ENCODE measurements at regions not wholly inside any gene's neighbourhood (a gene's known extent, or its start where the extent isn't known, plus 50 kb on each side); places are given as distances from the start of the nearest gene placed in this dataset.

GRCh38 chr5:99320436-99320835 is 391.6 kb upstream of the CHD1 start:
- Mint-ChIP-seq H3K27me3 (no peaks in the 10 kb centered on the region), H3K4me3 (no peak overlapping the region), H3K9me3 (no peaks in the 10 kb centered on the region), H3K36me3 (no peaks in the 10 kb centered on the region), H3K4me1 (ENCODE audit: unreplicated experiment) (no peaks in the 10 kb centered on the region), H3K27ac (no peak overlapping the region)
- no peak for DNase-seq (ENCODE audit: extremely low spot score, unreplicated experiment)
- TF ChIP-seq, protein P1, sequence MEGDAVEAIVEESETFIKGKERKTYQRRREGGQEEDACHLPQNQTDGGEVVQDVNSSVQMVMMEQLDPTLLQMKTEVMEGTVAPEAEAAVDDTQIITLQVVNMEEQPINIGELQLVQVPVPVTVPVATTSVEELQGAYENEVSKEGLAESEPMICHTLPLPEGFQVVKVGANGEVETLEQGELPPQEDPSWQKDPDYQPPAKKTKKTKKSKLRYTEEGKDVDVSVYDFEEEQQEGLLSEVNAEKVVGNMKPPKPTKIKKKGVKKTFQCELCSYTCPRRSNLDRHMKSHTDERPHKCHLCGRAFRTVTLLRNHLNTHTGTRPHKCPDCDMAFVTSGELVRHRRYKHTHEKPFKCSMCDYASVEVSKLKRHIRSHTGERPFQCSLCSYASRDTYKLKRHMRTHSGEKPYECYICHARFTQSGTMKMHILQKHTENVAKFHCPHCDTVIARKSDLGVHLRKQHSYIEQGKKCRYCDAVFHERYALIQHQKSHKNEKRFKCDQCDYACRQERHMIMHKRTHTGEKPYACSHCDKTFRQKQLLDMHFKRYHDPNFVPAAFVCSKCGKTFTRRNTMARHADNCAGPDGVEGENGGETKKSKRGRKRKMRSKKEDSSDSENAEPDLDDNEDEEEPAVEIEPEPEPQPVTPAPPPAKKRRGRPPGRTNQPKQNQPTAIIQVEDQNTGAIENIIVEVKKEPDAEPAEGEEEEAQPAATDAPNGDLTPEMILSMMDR (conservative IDR thresholded peaks at IDR 0.05) = no peak

GRCh38 chr5:99317136-99317535 is 388.3 kb upstream of the CHD1 start:
- no peak for DNase-seq (ENCODE audit: extremely low spot score, unreplicated experiment)
- no peaks in the 10 kb centered on the region for H3K9me3 Mint-ChIP-seq
- H3K27ac Mint-ChIP-seq = no peak overlapping the region
- no peaks in the 10 kb centered on the region for H3K27me3 Mint-ChIP-seq
- TF ChIP-seq, protein P1 (conservative IDR thresholded peaks at IDR 0.05) = no peak
- H3K4me1 Mint-ChIP-seq (ENCODE audit: unreplicated experiment) = no peaks in the 10 kb centered on the region
- no peaks in the 10 kb centered on the region for H3K36me3 Mint-ChIP-seq
- no peak overlapping the region for H3K4me3 Mint-ChIP-seq

- Mint-ChIP-seq H3K27ac (no peak overlapping the region), H3K36me3 (no peaks in the 10 kb centered on the region), H3K9me3 (no peaks in the 10 kb centered on the region), H3K27me3 (no peaks in the 10 kb centered on the region), H3K4me3 (no peak overlapping the region), H3K4me1 (ENCODE audit: unreplicated experiment) (no peaks in the 10 kb centered on the region)
- DNase-seq (ENCODE audit: extremely low spot score, unreplicated experiment) = no peak
- TF ChIP-seq, protein P1 (conservative IDR thresholded peaks at IDR 0.05) = no peak
These were observed 387.7 kb upstream of the CHD1 start for GRCh38 chr5:99316484-99316883.

- Mint-ChIP-seq H3K4me1 (ENCODE audit: unreplicated experiment) (no peaks in the 10 kb centered on the region), H3K4me3 (no peak overlapping the region), H3K27me3 (no peaks in the 10 kb centered on the region), H3K27ac (no peak overlapping the region), H3K9me3 (no peaks in the 10 kb centered on the region), H3K36me3 (no peaks in the 10 kb centered on the region)
- TF ChIP-seq, protein P1 (conservative IDR thresholded peaks at IDR 0.05) = no peak
- no peak for DNase-seq (ENCODE audit: extremely low spot score, unreplicated experiment)
These were observed 386.8 kb upstream of the CHD1 start for GRCh38 chr5:99315413-99316183.

- DNase-seq (ENCODE audit: extremely low spot score, unreplicated experiment) = no peak
- Mint-ChIP-seq H3K36me3 (no peaks in the 10 kb centered on the region), H3K4me1 (ENCODE audit: unreplicated experiment) (no peaks in the 10 kb centered on the region), H3K9me3 (no peaks in the 10 kb centered on the region), H3K27ac (no peak overlapping the region), H3K27me3 (no peaks in the 10 kb centered on the region), H3K4me3 (no peak overlapping the region)
- TF ChIP-seq, protein P1 (conservative IDR thresholded peaks at IDR 0.05) = no peak
These were observed 385.9 kb upstream of the CHD1 start for GRCh38 chr5:99314721-99315120.
